HCT116 (cell line): ENCODE measurements at regions not wholly inside any gene's neighbourhood (a gene's known extent, or its start where the extent isn't known, plus 50 kb on each side); places are given as distances from the start of the nearest gene placed in this dataset.

ENCODE experiments used
- ATAC-seq: fragments of 200-7000 bp; cut with Tn5 transposase; 2 replicates; pipeline ENCODE4 v1.9.1; 2020; ENCODE audit warnings: mild to moderate bottlenecking, moderate library complexity
- BruUV-seq: library from RNA; stranded (reverse); fragments of 400-500 nt; replicated peaks from 2 replicates; lab custom pipeline; 2021; lab: Mats Ljungman, UMichigan
- CTCF ChIA-PET: fragments of 300-600 bp; sonication (Branson Sonifier 250); formaldehyde crosslinking; loops from one replicate; lab custom pipeline; 2021; ENCODE audit warnings: antibody characterized with exemption; lab: Charles Lee
- POLR2A ChIA-PET: fragments of 300-600, 350-600 bp; sonication (Branson Sonifier 250); formaldehyde crosslinking; loops from one replicate; lab custom pipeline; 2021; ENCODE audit warnings: antibody characterized with exemption; lab: Charles Lee
- RAD21 ChIA-PET, 2 experiments: fragments of 300-600 bp; sonication (Branson Sonifier 250); formaldehyde crosslinking; loops; one replicate each; lab custom pipeline; 2023; ENCODE audit warnings: low total read pairs in 2 of 2; ENCODE audit not compliant: uncharacterized antibody in 2 of 2, unreplicated experiment in 2 of 2, low non-redundant PET in 1 of 2; lab: Charles Lee
- DNase-seq: peaks from one replicate; pipeline ENCODE4 v3.0.0-alpha.2; 2010; ENCODE audit warnings: low read depth, low spot score
- H2AFZ ChIP-seq: fragments of 200-600 bp; shearing (Covaris generic), sonication (generic); 2 replicates; pipeline ENCODE4 v1.6.1; 2017; ENCODE audit warnings: low read depth, mixed run types, mixed read lengths, antibody characterized with exemption, low read length; ENCODE audit not compliant: poor library complexity, severe bottlenecking
- H3K27ac ChIP-seq: 2 replicates; pipeline ENCODE4 v1.5.1; 2012; ENCODE audit warnings: low read depth, low read length
- H3K27me3 ChIP-seq: fragments of 200-600 bp; sonication (generic); 2 replicates; pipeline ENCODE4 v1.6.1; 2016; ENCODE audit warnings: mixed run types, low read length, mixed read lengths; ENCODE audit not compliant: insufficient read depth
- H3K36me3 ChIP-seq, 2 experiments: fragments of 200-500 bp in 1 of 2; fragments of 200-600 bp in 1 of 2; sonication (Bioruptor generic) in 1 of 2; sonication (generic) in 1 of 2; 2 replicates each; pipeline versions ENCODE4 v1.5.1 to v1.6.1; 2014 to 2016; ENCODE audit warnings: low read length in 2 of 2, inconsistent platforms in 1 of 2, mixed read lengths in 1 of 2, mixed run types in 1 of 2; ENCODE audit not compliant: insufficient read depth in 2 of 2, control insufficient read depth in 1 of 2
- H3K4me1 ChIP-seq, 2 experiments: fragments of 200-600 bp in 1 of 2; sonication (generic) in 1 of 2; 2 replicates each; pipeline versions ENCODE4 v1.5.1 to v1.6.1; 2012 to 2017; ENCODE audit warnings: low read length in 2 of 2, inconsistent platforms in 1 of 2, mild to moderate bottlenecking in 1 of 2, mixed read lengths in 1 of 2, mixed run types in 1 of 2, moderate library complexity in 1 of 2; ENCODE audit not compliant: insufficient read depth in 2 of 2, control insufficient read depth in 1 of 2
- H3K4me2 ChIP-seq: fragments of 200-600 bp; sonication (generic); 2 replicates; pipeline ENCODE4 v1.6.1; 2017; ENCODE audit warnings: mixed run types, low read length, mixed read lengths
- H3K4me3 ChIP-seq, 2 experiments: fragments of 200-600 bp in 1 of 2; sonication (generic) in 1 of 2; replicated peaks in 1 of 2; 2 replicates each; pipeline ENCODE4 v1.5.1; 2011 to 2016; ENCODE audit warnings: low read length in 2 of 2, control low read depth in 1 of 2, low read depth in 1 of 2, mild to moderate bottlenecking in 1 of 2, mixed read lengths in 1 of 2, mixed run types in 1 of 2
- H3K79me2 ChIP-seq: fragments of 200-600 bp; sonication (generic); 2 replicates; pipeline ENCODE4 v1.6.1; 2017; ENCODE audit warnings: mild to moderate bottlenecking, mixed run types, low read length, moderate library complexity, mixed read lengths; ENCODE audit not compliant: insufficient read depth
- H3K9ac ChIP-seq: fragments of 200-600 bp; sonication (generic); 2 replicates; pipeline ENCODE4 v1.6.1; 2016; ENCODE audit warnings: low read length, mixed read lengths
- H3K9me2 ChIP-seq: fragments of 200-600 bp; sonication (generic), shearing (Covaris generic); 2 replicates; pipeline ENCODE4 v1.6.1; 2017; ENCODE audit warnings: mixed run types, mild to moderate bottlenecking, moderate library complexity; ENCODE audit not compliant: insufficient read depth
- H3K9me3 ChIP-seq, 2 experiments: fragments of 200-500 bp in 1 of 2; fragments of 200-600 bp in 1 of 2; sonication (Bioruptor generic) in 1 of 2; sonication (generic) in 1 of 2; 2 replicates each; pipeline ENCODE4 v1.6.1; 2014 to 2017; ENCODE audit warnings: low read length in 2 of 2, mixed read lengths in 2 of 2, inconsistent platforms in 1 of 2, low read depth in 1 of 2, mild to moderate bottlenecking in 1 of 2, mixed run types in 1 of 2, moderate library complexity in 1 of 2; ENCODE audit not compliant: control insufficient read depth in 1 of 2, insufficient read depth in 1 of 2
- H4K20me1 ChIP-seq: fragments of 200-600 bp; sonication (generic), shearing (Covaris generic); 2 replicates; pipeline ENCODE4 v1.6.1; 2017; ENCODE audit warnings: mixed run types, mild to moderate bottlenecking, moderate library complexity; ENCODE audit not compliant: insufficient read depth
- ELF1 ChIP-seq: IDR thresholded peaks from 2 replicates; pipeline ENCODE4 v1.6.1; 2012; ENCODE audit warnings: low read depth, borderline replicate concordance
- EZH2 ChIP-seq: fragments of 200-600 bp; sonication (generic); IDR thresholded peaks from 2 replicates; pipeline ENCODE4 v1.6.1; 2017; ENCODE audit warnings: antibody characterized with exemption, mixed run types
- EZH2phosphoT487 ChIP-seq: fragments of 200-600 bp; IDR thresholded peaks from 2 replicates; pipeline ENCODE4 v1.6.1; 2018; ENCODE audit warnings: antibody characterized with exemption, borderline replicate concordance
- JUND ChIP-seq: IDR thresholded peaks from 2 replicates; pipeline ENCODE4 v1.6.1; 2012
- POLR2AphosphoS5 ChIP-seq: IDR thresholded peaks from 2 replicates; pipeline ENCODE4 v1.6.1; 2011; ENCODE audit warnings: mild to moderate bottlenecking, low read depth, low read length, moderate library complexity
- RAD21 ChIP-seq: IDR thresholded peaks from 2 replicates; pipeline ENCODE4 v1.6.1; 2012; ENCODE audit warnings: low read depth, mild to moderate bottlenecking
- SRF ChIP-seq: IDR thresholded peaks from 2 replicates; pipeline ENCODE4 v1.6.1; 2012; ENCODE audit warnings: low read depth
- TCF7L2 ChIP-seq: IDR thresholded peaks from 2 replicates; pipeline ENCODE4 v1.7.0; 2011; ENCODE audit warnings: borderline replicate concordance, inconsistent platforms; ENCODE audit not compliant: insufficient read depth, insufficient read length; ENCODE audit errors: extremely low read depth
- ZFX ChIP-seq: fragments of 450-650 bp; IDR thresholded peaks from 2 replicates; pipeline ENCODE4 v1.6.1; 2017
- ZNF274 ChIP-seq: fragments of 200-500 bp; sonication (Bioruptor generic); IDR thresholded peaks from 2 replicates; pipeline ENCODE4 v1.6.1; 2014; ENCODE audit warnings: mild to moderate bottlenecking, low read depth, low read length, inconsistent platforms
- intact Hi-C: fragments of 100-400 bp; cut with micrococcal nuclease; formaldehyde crosslinking; loops from 2 replicates; pipeline ENCODE4 v1.10.0; 2022
- TF ChIP-seq, protein P1 (sequence below), 3 experiments: fragments of 200-600 bp in 1 of 3; sonication (generic) in 1 of 3; IDR thresholded peaks in 2 of 3; conservative IDR thresholded peaks in 1 of 3; 2 replicates each; pipeline ENCODE4 v1.5.1; 2012 to 2017; ENCODE audit warnings: low read depth in 2 of 3, low read length in 2 of 3, antibody characterized with exemption in 1 of 3, borderline replicate concordance in 1 of 3, control low read depth in 1 of 3, mild to moderate bottlenecking in 1 of 3, mixed read lengths in 1 of 3, mixed run types in 1 of 3, moderate library complexity in 1 of 3; ENCODE audit not compliant: insufficient read depth in 1 of 3
- TF ChIP-seq, protein P2 (sequence below): IDR thresholded peaks from 2 replicates; pipeline ENCODE4 v1.6.1; 2012
- TF ChIP-seq, protein P3 (sequence below): IDR thresholded peaks from 2 replicates; pipeline ENCODE4 v1.6.1; 2012; ENCODE audit warnings: low read depth

DNA sequence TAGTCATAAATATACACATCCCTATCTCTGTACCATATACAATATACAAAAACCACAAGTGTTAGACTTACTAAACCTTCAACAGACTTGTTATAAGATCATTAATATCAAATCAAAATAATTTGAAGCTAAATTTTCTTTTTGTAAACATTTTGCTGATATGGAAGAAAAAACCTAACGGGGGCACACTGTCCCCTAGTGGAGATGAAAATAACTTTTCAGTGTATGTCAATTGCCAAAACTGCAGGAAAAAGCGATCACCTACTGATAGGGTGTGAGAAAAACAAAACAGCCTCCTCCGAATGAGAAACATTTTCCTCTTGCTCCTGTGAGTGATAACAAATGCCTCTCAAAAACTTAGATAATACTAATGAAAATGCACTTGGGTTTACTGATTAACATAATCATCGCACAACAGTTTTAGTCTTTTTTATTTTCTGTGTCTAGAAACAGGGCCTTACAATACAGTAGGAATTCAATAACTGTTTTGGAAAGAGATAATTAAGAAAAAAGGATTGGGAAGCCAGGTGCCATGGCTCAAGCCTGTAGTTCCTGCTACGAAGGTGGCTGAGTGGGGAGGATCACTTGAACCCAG is 322.7 kb downstream of the CRPPA start:
- no peaks in the 10 kb centered on the region for H3K27me3 ChIP-seq
- CTCF ChIA-PET, result interaction anchor here (0.6 to 2.7 kb wide), 12 partner anchors 11 to 1403 kb away, joined by 3 to 30 read pairs (median 4); no protein-coding TSS in a partner anchor
- BruUV-seq, result no TSS peak
- H3K9me2 ChIP-seq, result no peaks in the 10 kb centered on the region
- peak overlapping the region; percentile 83 for H2AFZ ChIP-seq
- DNase-seq (peak; percentile 32), ATAC-seq (peak; percentile 78)
- intact Hi-C loops, result loop anchor here (1.0 kb wide), 1 partner anchor 20 kb away; no protein-coding TSS in a partner anchor
- POLR2A ChIA-PET, result no interaction called here
- no peaks in the 10 kb centered on the region for H3K36me3 ChIP-seq
- TF ChIP-seq, protein P1, sequence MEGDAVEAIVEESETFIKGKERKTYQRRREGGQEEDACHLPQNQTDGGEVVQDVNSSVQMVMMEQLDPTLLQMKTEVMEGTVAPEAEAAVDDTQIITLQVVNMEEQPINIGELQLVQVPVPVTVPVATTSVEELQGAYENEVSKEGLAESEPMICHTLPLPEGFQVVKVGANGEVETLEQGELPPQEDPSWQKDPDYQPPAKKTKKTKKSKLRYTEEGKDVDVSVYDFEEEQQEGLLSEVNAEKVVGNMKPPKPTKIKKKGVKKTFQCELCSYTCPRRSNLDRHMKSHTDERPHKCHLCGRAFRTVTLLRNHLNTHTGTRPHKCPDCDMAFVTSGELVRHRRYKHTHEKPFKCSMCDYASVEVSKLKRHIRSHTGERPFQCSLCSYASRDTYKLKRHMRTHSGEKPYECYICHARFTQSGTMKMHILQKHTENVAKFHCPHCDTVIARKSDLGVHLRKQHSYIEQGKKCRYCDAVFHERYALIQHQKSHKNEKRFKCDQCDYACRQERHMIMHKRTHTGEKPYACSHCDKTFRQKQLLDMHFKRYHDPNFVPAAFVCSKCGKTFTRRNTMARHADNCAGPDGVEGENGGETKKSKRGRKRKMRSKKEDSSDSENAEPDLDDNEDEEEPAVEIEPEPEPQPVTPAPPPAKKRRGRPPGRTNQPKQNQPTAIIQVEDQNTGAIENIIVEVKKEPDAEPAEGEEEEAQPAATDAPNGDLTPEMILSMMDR (IDR thresholded peaks at IDR 0.05 in 2 of 3, conservative IDR thresholded peaks at IDR 0.05 in 1 of 3; ENCODE audit: borderline replicate concordance in 1 of 3, insufficient read depth in 1 of 3, low read depth in 2 of 3, low read length in 2 of 3), result peak; percentile 78 to 93 (median 78)
- TF ChIP-seq JUND, result no peak
- no peak for TF ChIP-seq EZH2phosphoT487
- peak; percentile 74 for TF ChIP-seq RAD21
- no peak for TF ChIP-seq TCF7L2
- TF ChIP-seq, all 23 proteins: peak for 2
- Histone ChIP-seq H3K9me3 (no peaks in the 10 kb centered on the region), H3K4me3 (no peak overlapping the region), H3K4me2 (peak overlapping the region; percentile 43), H3K4me1 (peaks cover 0 to 6% of the 10 kb centered on the region in 2 experiments; a peak in 3 of 4 replicates), H4K20me1 (no peaks in the 10 kb centered on the region), H3K9ac (no peak overlapping the region), H3K79me2 (no peaks in the 10 kb centered on the region), H3K27ac (no peak overlapping the region)
- RAD21 ChIA-PET, result interaction anchor here in 1 of 2 experiments (1.0 kb wide), 1 partner anchor 21 kb away, joined by 3 read pairs; no protein-coding TSS in a partner anchor

DNA sequence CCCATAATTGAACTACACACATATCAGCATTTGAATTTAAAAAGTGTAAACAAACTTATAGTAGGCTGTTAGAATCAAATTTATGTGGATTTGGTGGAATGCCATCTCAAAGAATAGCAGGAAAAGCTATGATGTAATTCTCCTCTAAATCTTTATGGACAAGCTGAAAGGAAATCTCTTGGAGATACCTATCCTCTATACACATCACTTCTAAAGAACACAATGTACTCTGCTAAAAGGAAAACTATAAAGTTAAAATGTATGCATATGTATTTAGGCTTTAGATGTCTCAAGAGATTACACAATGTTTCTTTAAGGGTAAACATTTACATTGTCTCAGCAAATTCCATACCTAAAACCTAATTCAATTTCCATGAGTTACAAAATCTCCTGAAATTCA is 323.3 kb downstream of the CRPPA start:
- H3K79me2 ChIP-seq, result no peaks in the 10 kb centered on the region
- intact Hi-C loops, result loop anchor here (1.0 kb wide), 1 partner anchor 20 kb away; no protein-coding TSS in a partner anchor
- no peaks in the 10 kb centered on the region for H3K9me2 ChIP-seq
- no peak overlapping the region for H3K9ac ChIP-seq
- ATAC-seq (no peak), DNase-seq (no peak)
- no peaks in the 10 kb centered on the region for H3K27me3 ChIP-seq
- no peaks in the 10 kb centered on the region for H3K36me3 ChIP-seq
- H3K4me2 ChIP-seq, result no peak overlapping the region
- ChIA-PET RAD21 (interaction anchor here in 1 of 2 experiments (1.0 kb wide), 1 partner anchor 20 kb away, joined by 3 read pairs; no protein-coding TSS in a partner anchor), CTCF (interaction anchor here (0.6 to 2.7 kb wide), 12 partner anchors 12 to 1402 kb away, joined by 3 to 30 read pairs (median 4); no protein-coding TSS in a partner anchor), POLR2A (no interaction called here)
- H2AFZ ChIP-seq, result peak overlapping the region; percentile 83
- H4K20me1 ChIP-seq, result no peaks in the 10 kb centered on the region
- H3K4me1 ChIP-seq, result peaks cover 0 to 6% of the 10 kb centered on the region in 2 experiments; a peak in 3 of 4 replicates
- no peak overlapping the region for H3K4me3 ChIP-seq
- no TSS peak for BruUV-seq
- H3K27ac ChIP-seq, result no peak overlapping the region
- no peaks in the 10 kb centered on the region for H3K9me3 ChIP-seq
- TF ChIP-seq SRF (no peak), EZH2 (no peak), ELF1 (no peak), EZH2phosphoT487 (no peak), ZFX (no peak), ZNF274 (no peak), POLR2AphosphoS5 (no peak)
- TF ChIP-seq, protein P2, sequence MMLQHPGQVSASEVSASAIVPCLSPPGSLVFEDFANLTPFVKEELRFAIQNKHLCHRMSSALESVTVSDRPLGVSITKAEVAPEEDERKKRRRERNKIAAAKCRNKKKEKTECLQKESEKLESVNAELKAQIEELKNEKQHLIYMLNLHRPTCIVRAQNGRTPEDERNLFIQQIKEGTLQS, result no peak
- TF ChIP-seq, protein P3, sequence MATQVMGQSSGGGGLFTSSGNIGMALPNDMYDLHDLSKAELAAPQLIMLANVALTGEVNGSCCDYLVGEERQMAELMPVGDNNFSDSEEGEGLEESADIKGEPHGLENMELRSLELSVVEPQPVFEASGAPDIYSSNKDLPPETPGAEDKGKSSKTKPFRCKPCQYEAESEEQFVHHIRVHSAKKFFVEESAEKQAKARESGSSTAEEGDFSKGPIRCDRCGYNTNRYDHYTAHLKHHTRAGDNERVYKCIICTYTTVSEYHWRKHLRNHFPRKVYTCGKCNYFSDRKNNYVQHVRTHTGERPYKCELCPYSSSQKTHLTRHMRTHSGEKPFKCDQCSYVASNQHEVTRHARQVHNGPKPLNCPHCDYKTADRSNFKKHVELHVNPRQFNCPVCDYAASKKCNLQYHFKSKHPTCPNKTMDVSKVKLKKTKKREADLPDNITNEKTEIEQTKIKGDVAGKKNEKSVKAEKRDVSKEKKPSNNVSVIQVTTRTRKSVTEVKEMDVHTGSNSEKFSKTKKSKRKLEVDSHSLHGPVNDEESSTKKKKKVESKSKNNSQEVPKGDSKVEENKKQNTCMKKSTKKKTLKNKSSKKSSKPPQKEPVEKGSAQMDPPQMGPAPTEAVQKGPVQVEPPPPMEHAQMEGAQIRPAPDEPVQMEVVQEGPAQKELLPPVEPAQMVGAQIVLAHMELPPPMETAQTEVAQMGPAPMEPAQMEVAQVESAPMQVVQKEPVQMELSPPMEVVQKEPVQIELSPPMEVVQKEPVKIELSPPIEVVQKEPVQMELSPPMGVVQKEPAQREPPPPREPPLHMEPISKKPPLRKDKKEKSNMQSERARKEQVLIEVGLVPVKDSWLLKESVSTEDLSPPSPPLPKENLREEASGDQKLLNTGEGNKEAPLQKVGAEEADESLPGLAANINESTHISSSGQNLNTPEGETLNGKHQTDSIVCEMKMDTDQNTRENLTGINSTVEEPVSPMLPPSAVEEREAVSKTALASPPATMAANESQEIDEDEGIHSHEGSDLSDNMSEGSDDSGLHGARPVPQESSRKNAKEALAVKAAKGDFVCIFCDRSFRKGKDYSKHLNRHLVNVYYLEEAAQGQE, result no peak
